Inflammatory macrophage treated with lipopolysaccharide for 1 hour (primary cell): ENCODE measurements at regions not wholly inside any gene's neighbourhood (a gene's known extent, or its start where the extent isn't known, plus 50 kb on each side); places are given as distances from the start of the nearest gene placed in this dataset.
"Not testable (repeated sequence)": the region's sequence is repeated elsewhere in the genome, so short reads cannot be mapped to it uniquely, and the experiment has no call there.

Experiments used
- DNase-seq, 2 donors: peaks; one replicate each; pipeline ENCODE4 v3.0.0-alpha.2; 2020 to 2022

GRCh38 chr4:33740871-33741270, 2503.4 kb downstream of the ARAP2 start:
- not testable (repeated sequence) for DNase-seq

- no peak for DNase-seq
These were observed 2497.3 kb downstream of the ARAP2 start for GRCh38 chr4:33746979-33747378.

GRCh38 chr4:33751050-33751449, 2493.3 kb downstream of the ARAP2 start:
- DNase-seq, result no peak

GRCh38 chr4:33772582-33772981, 2471.7 kb downstream of the ARAP2 start:
- DNase-seq, result no peak

- DNase-seq, result no peak
These were observed 2463.1 kb downstream of the ARAP2 start for GRCh38 chr4:33780952-33781791.

- DNase-seq, result no peak
These were observed 2458.5 kb downstream of the ARAP2 start for GRCh38 chr4:33785843-33786242.

GRCh38 chr4:33802578-33802977, 2441.7 kb downstream of the ARAP2 start:
- no peak for DNase-seq

- no peak for DNase-seq
These were observed 2418.6 kb downstream of the ARAP2 start for GRCh38 chr4:33825685-33826084.

- DNase-seq, result not testable (repeated sequence)
These were observed 2415.0 kb downstream of the ARAP2 start for GRCh38 chr4:33829356-33829755.

- no peak for DNase-seq
These were observed 2412.8 kb downstream of the ARAP2 start for GRCh38 chr4:33831442-33832066.

GRCh38 chr4:33835764-33836163, 2408.6 kb downstream of the ARAP2 start:
- not testable (repeated sequence) for DNase-seq

- no peak for DNase-seq
These were observed 2407.1 kb downstream of the ARAP2 start for GRCh38 chr4:33837043-33837838.

- DNase-seq, result no peak
These were observed 2403.2 kb downstream of the ARAP2 start for GRCh38 chr4:33841120-33841519.

GRCh38 chr4:33850371-33850902, 2393.9 kb downstream of the ARAP2 start:
- no peak for DNase-seq

GRCh38 chr4:33853670-33854069, 2390.6 kb downstream of the ARAP2 start:
- DNase-seq, result not testable (repeated sequence)

- DNase-seq, result no peak
These were observed 2379.9 kb downstream of the ARAP2 start for GRCh38 chr4:33864290-33864859.

GRCh38 chr4:33873791-33874190, 2370.5 kb downstream of the ARAP2 start:
- no peak for DNase-seq

GRCh38 chr4:33878710-33879109, 2365.6 kb downstream of the ARAP2 start:
- DNase-seq, result no peak

GRCh38 chr4:33881176-33881575, 2363.1 kb downstream of the ARAP2 start:
- DNase-seq, result no peak

- DNase-seq, result no peak
These were observed 2361.9 kb downstream of the ARAP2 start for GRCh38 chr4:33882246-33882990.

- no peak for DNase-seq
These were observed 2361.2 kb downstream of the ARAP2 start for GRCh38 chr4:33883111-33883510.

GRCh38 chr4:33886356-33886755, 2358.0 kb downstream of the ARAP2 start:
- no peak for DNase-seq
